ENCODE measurements at regions not wholly inside any gene's neighbourhood (a gene's known extent, or its start where the extent isn't known, plus 50 kb on each side); places are given as distances from the start of the nearest gene placed in this dataset.

DNA sequence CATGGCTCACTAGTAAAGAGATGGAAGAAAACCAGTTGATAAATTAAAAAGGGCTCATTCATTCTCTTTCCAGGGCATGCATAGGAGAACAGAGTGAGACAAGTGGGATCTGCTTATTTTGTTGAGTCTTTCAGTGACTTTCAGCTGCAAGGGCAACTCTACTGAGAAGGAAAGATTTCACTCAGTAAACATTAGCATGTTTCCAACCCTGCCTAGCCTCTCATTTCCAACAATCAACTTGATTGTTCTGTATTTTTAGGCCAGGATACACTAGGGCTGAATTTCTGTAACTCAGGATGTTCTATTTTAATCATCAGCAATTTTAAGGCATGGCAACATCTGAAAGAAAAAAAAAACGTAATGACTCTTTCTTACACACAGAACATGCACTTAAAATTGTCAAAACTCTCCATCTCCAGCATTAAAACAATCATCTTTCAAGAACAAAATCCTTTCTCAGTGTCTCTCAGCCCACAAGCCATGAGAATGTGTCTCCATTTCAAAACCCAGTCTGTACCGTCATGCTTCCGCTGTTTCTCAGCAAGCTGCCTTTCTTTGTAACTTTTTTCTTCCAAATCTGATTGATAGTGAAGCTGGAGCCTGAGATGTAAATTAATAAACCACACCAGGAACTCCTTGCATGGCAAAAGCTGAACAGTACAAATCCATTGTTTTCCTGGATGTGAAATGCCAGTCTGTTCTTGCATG lies 147.2 kb upstream of the KLF14 start:
- DNase-seq, result no peak

DNA sequence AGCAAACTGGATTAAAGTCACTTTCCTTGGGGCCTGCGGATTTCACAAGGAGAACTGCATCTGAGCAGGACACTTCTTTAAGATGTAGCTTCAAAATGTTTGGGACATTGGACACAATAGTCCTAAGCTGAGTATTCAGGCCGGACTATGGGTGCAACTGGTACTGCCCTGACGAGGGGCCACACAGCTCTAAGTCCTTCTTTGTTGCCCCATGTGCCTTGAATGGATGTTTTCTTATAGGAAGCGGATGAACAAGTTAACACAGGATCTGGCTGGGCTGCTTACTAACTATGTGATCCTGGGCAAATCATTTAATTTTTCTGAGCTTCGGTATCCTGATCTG lies 147.8 kb upstream of the KLF14 start:
- no peak for DNase-seq

DNA sequence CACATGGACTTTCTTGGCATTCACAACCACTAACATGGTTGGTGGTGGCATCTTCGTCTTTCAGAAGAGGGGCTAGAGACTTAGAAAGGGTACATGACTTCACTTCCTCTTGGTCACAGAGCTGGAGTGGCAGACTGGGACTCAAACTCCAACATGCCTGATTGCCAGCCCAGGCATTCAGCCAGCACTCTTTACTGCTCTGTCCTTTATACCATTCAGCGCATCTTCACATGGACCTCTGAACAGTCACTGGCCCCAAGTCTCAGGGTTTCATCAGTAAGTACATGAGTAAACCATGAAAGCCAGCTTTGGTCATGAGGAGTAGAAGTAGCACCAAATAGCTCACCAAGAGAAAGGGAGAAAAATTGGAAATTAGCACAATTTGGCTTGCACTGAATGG lies 148.4 kb upstream of the KLF14 start:
- DNase-seq, result no peak

DNA sequence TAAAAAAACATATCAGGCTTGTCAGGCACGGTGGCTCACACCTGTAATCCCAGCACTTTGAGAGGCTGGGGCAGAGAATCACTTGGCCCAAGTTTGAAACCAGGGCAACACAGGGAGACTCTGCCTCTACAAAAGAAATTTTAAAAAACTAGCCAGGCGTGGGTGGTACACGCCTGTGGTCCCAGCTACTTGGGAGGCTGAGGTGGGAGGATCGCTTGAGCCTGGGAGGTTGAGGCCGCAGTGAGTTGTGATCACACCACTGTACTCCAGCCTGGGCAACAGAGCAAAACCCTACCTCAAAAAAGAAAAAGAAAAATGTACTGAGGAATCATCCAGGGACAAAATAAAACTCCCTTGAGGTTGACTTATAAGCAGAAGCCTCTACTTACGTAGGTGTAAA lies 149.9 kb upstream of the KLF14 start:
- DNase-seq, result no peak

DNA sequence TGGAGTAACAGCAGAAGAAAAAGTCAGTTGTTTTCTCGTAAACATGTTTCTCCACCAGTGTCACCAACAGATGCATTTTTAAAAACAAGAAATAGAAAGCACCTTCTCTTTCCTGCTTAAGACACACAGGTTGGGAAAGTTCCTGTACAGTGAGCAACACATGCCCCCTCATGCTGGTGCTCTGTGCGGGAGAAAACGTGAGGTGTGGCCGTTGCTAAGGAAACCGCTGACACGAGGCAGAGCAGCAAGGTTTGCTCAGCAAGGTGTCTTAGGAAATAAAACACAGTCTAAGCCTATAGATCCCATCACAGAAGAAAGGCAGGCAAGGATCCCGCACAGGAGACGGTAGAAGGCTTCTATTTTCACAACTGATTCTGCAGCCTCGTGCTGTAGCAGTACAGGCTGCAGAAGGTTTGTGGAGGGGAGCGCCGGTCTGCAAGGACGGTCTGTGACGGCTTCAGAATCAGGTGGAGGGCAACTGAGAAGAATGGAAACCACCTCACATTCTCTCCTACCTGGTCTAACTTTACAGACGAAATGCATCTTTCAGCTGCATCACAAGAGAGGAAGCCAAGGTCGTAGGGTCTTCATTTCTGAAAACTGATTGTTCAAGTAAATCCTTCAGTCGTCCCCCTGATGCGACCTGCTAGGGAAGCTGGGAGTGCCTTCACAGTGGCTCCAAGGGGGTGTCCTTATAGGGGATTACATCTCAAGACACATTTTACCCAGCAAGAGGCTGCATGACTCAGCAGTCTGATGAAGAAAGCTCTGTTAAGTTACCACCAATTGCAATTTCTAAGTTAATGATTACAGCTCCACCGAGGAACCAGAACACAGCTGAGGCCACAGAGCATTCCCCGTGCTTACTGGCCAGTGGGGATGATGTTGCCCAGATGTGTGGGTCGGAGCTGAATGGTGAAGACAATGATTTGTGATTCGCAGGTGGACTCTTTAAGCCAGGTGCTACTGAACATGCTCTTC lies 150.7 kb upstream of the KLF14 start:
- DNase-seq, result no peak

DNA sequence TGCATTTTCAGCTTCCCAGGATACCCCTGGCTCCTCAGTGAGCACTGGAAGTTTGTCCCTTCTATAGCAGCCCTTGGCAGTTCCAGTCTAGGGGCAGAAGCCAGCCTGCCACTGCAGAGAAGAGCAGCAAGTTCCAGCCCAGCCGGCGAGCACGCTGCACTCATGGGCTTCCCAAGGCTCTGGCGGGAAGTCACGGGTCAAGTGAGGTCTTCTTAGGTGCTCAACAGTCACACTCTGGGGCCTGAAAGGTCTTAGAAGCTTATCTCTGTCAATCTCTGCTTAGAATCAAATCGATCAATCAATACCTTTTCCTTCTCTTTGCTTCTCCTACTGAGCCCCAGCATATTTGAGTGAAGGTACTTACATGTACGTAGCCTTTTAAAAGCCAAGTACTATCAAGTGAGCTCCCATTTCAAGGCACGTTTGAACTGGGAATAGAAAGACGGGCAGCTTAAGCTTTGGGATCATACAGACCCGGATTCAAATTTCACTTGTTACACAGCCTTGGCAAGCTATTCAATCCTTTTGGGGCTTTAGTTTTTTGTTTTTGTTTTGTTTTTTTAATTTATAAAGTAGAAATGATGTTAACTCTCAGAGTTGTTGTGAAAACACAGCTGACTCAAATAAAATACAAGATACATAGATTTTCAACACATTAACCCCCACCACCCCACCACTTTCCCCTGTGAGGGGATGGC lies 152.6 kb upstream of the KLF14 start:
- no peak for DNase-seq

DNA sequence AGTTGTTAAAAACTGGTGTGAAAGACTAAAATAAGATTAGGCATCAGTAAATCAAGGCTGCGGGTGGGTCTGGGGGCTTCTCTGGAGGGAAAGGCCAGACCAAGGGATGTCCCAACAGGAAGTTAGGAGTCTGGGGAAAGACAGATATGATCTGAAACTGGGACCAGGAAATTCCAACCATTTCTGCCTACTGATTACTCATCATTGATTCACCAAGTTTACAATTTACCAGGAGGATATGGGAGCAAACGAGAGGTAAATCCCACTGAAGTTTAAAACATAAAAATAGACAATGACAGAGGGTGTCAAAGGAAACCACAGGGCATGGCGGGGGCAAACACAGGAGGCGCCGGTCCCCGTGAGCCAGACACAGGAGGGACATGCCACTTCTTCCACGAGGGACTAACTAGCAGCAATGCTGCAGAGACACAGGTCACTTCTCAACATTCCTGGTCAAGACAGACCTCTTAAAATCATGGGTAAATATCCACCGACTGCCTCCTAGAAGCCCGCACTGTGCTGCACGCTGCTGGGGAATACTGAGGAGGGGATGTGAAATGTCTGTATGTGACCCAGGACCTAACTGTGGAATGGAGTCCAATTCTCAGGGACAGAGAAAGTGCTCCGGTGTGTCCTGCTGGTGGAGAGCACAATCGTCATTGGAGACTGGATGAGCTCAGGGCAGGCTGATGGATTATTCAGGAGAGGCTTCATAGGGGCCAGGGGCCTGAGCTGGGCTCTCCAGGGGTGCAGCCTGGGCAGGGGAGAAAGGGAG lies 153.4 kb upstream of the KLF14 start:
- DNase-seq, result no peak

DNA sequence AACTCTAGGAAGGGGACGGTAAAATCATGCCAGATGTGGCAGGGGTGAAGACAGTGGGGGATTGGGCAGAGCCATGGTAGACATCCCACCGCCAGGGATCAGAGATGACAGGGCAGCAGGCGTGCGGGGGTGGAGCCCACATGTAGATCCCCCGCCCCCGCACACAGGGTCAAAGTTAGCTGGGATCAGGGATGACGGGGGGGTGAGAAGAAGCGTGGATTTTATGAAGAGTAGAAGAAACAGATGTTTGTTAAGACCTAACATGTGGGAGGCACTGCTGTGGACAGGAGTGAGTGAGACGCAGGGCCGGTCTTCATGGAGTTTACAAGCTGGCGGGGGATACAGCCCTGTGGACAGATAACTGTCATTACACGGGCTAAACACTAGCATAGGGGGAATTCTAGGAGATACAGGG lies 154.0 kb upstream of the KLF14 start:
- no peak for DNase-seq

DNA sequence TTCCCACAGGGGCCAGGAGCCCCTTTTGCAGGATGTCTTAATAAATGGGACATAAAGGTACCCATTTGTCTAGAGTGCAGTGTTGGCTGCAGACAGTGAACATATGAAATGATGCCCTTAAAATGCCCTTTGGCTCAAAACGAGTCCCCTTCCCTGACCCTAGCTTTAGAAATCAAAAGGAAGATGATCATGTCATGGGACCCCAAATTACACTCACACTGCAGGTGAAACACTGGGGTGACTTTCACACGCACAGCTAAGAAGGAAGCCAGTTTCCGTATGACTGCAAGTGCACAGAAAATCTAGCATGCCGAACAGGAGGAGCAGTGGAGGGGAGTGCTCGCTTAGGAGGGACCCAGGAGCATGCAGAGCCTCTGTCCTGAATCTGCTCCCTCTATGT lies 154.5 kb upstream of the KLF14 start:
- no peak for DNase-seq

DNA sequence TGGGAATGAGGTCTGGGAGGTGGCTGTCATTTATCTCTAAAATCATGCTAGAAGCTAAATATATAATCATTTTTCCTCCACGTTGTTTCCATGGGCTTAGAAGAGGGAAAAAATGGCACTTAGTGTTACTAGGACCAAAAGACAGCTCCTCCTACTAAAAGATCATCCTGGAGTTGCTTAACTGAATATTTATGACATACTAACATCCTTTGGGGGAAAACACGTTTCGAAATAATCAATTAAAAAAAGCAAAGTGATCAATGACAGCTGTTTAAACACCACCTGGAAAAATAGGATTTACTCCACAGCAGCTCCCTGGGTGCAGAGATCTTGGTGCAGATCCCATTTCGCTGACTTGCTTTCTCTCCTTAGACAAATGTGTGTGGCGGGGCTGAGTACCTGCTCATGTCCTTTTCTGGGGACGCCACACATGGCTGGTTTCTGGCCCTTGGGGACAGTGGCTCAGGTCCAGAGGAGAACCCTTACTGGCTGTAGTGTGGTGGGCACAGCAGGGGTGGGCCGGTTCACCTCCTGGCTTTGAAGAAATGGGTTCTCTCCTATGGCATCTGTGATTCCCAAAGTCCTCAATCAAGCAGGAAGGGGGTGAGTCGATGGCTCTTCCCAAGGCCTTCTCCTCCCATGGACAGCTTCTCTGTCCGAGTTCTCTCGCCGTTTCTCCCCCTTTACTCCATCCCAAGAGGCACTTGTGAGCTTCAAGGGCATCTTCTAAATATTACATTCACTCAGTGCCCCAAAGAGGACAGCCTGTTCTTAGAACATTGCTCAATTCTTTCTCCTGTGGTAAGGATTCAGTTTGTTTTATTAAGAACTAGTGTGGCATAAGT lies 156.4 kb upstream of the KLF14 start:
- no peak for DNase-seq

DNA sequence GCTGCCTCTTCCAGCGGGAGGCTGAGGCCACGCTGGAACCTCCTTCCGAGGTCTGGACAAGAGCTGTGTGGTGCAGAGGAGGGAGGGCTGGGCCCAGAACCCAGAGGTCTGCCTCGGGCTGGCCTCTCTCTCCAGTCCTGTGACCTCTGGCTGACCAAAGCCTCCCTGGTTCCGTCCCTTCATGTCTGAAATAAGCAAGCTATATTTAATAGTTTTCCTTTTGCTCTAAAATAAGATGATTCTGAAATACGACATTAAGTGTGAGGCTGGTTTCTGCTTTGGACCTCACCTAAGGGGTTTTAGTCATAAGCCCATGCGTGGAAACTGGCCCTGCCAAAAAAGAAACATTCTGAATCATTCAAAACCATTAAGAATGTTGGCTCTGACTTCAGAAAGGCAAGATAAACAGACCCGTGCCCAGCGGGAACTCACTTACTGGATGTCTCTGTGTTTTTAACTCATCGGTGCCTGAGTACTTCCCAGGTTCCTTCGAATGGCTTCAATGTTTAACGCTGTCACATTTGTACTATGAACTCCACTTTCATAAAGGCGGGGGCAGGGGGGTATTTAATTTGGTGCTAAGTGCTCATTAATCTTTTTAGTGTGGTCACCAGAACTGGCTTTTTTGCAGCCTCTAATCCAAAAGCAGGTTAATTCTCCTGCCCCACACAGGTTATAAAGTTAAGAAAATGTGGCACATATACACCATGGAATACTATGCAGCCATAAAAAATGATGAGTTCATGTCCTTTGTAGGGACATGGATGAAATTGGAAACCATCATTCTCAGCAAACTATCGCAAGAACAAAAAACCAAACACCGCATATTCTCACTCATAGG lies 157.5 kb upstream of the KLF14 start:
- DNase-seq, result no peak

DNA sequence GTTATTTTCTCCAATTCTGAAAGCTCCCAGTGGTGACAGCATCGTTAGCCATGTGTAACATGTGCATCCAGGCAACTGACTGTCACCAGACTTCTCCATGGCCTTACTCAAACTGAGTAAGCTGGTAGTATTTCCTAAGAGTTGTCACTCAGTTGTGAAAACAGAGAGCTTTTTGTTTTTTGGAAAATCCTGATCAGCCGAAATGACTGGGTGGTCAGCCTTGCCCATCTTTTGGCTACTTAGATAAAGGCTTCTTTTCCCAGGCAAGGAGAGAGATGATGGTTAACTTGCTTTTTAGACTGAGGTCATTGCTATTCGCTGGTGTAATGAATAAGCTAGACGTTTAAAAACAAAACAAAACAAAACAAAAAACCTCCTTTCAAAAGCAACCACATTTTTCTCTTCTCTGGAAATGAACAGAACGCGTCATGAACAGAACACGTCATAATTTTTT lies 159.5 kb upstream of the KLF14 start:
- no peak for DNase-seq

DNA sequence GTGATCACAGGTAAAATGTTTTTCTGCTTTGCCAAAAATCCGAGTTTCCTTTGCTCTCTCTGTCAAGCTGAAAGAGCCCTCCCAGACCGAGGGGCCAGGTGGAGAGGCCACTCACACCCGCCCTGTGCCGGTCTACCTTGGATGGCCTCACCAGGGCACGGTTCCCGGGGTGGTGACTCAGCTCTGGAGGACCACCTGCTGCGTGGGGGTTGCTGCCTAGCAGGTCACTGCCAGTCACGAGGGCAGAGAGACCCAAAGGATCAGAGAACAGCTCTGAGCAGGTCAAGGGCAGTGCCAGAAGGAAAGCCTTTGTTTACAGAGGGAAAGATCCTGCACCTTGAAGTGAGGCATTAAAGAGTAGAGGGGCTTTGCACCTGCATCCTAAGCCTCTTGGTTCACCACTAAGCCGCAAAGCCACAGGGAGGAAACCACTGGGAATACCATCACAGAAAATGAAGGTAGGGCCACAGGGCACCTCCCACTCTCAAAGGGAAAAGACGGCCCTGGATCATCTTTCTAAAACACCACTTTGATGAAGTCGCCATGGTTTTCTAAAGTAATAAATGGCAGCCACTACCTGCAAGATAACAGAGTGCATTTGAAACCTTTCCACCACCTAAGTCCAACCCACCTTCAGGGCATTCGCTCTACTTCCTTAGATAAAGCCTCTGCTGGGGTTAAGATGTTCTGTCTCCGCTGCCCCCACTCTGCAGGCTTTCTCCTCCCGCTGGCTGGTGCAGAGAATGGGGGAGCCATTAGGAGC lies 160.3 kb upstream of the KLF14 start:
- DNase-seq, result no peak

DNA sequence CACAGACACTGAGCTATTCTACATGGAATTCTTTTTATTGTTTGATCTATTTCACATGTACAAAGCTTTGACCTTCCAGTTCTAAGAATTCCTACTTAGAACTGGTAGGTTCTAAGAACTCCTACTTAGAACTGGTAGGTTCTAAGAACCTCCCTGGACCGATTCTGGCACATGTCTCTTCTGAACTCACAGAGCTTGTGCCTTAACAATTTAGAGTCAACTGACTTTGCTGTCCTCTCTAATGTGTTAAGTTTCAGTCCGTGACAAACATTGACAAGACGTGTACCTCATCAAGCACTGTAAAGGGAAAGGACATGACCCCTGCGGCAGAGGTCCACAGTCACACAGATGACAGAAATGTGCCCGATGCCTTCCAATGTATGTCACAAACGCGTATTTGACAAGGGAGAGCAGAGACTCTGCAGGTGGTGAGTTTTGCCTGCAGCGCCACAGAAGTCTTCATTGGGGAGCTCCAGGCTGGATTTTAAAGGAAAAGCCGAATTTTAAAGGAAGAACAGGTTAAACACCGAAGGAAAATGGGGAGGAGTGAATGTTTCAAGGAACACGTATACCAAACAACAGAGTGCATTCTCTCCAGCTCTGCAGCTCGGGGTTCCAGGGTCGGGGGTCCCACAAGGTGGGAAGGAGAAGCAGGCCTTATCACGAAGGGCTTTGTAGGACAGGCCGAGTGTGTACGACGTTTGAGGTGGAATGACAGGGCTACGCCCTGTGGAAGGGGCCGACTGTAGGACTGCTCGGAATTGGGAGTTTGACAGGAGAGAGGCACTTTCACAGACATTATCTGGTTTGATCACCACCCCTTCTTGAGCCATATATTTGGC lies 161.1 kb upstream of the KLF14 start:
- DNase-seq, result no peak

DNA sequence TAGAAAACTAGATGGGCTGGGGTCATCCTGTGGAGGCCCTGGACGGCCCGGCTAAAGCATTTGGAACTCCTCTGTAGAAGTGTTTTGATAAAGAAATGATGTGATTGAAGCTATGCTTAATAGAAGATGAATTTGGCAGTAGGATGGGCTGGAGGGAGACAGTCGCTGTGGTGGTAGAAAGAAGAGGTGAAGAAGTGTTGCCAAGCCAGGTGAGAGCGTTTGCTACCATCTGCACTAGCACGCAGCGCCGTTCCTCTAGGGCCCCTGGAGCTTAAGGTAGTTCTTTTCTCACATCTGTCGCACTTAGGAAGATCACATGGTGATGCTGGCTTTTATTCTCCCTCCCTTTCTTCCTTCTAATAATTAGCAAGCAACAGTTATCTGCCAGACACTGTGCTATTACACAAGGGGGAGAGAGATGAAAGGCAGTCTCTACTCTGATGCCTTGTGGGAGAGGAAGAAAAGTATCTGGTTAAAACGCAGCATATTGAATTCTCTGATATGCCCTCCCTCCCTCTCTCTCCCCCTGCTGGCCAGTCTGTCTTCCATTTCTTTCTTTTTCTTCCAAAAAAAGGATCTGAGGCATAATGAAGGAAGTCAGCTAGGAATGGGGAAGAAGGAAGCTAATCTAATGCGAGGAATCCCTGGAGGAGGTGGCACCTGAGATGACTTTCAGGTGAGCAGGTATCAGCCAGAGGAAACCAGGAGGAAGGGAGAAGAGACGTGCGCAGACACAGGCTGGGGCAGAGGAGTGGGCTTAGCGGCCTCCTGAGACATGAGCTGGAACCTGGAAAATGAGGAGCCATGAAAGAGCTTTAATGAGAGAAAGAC lies 162.3 kb upstream of the KLF14 start:
- DNase-seq, result no peak

DNA sequence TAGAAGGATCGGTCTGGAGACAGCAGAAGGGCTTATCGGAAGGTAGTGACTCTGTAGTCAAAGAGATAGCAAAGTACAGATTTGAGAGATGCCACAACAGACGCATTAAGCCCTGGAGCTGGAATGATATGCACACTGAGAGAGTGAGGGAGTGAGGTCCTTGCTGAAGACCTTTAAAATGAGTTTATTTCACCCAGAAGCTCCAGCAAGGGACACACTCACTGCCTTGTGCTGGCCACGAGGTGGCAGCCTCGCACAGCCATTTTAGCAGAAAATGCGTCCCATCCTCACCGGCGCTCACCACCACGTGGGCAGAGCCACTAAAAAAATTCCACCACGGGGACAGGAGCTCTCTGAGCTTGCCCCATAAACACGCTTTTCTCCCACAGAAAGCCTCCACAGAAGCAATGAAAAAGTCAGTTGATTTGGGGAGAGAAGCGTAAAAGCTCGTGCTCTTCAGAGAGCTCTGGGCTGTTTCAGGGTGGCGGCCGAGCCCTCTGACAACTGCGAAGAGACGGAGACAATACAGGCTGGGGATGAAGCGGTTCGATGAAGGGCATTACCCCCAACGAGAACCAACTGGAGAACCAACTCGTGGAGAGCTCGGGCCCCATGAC lies 163.0 kb upstream of the KLF14 start:
- peak; percentile 80 to 81 for DNase-seq
